Retina (tissue), 1 donor: ENCODE measurements at regions not wholly inside any gene's neighbourhood (a gene's known extent, or its start where the extent isn't known, plus 50 kb on each side); places are given as distances from the start of the nearest gene placed in this dataset.
"Not testable (repeated sequence)": the region's sequence is repeated elsewhere in the genome, so short reads cannot be mapped to it uniquely, and the experiment has no call there.

Source experiments
- DNase-seq: peaks from one replicate; pipeline ENCODE4 v3.0.0-alpha.2; 2016

DNA sequence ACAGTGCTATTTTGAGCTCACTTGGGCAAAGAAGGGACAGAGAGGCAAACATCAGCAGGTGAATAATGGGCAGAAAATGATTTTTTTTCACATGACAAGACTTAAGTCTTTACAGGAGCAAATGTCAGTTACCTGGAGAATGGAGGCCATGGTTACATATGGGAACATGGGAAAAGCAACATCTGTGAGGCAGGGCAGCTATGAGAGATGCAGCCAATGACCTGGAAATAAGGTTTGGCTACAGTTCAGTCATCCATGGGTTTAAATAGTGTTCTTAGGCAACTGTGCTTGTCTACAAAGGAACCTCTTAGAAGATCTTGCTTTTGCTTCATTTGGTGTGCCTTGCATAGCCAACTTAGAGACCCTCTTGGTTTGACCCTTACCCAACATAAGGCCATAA, 490.2 kb upstream of the LCORL start:
- peak; percentile 16 for DNase-seq

DNA sequence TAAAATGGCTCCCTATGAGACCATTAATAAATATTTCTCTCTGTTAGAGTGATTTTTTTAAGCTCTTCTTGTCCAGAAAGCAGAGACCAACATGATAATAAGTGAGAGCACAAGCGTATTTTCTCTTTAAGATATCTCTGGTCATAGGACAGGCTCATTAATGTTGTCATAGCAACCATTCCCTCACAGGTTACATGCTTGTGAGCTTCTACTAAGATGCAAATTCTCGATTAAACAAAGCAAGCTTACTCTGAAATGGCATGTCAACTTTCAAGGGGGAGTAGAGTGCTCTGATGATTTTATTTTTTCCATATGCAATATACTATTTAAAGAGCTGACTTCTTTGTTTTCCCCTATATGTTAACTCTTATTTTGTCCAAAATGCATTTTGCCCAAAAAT, 487.2 kb upstream of the LCORL start:
- DNase-seq = no peak

DNA sequence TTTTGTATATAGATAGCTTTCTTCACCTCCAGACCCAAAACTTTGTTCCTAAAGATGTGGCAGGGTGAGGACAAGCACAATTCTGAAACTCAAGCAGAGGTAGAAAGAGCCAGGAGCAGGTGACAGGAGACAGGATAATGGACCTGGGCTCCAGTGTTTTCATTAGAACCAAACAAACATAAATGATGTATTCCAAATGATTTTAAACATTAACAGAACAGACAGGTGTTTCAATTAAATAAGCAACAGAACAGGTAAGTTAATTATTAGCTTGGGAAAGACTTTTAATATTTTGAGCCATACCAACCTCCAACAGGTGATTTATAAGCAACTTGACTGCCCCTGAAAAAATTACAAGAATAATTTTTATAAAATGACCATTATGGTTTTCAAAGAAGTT, 459.4 kb upstream of the LCORL start:
- no peak for DNase-seq

DNA sequence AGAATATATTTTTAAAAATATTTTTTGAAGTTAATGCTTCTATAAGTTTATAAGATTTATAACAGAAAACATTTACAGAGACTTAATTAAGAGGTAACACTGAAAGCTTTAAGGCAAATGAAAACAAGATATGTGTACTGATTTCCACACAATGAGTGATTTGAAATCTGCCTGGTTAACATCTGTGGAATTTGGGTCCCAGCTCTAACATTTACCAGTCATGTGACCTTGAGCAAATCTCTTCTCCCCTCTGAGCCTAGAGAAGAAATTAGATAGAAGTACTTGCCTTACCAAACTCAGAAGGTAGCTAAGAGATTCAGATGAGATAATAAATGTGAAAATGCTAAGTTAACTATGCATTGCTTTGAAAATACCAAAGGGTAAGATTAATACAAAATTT, 458.8 kb upstream of the LCORL start:
- no peak for DNase-seq

DNA sequence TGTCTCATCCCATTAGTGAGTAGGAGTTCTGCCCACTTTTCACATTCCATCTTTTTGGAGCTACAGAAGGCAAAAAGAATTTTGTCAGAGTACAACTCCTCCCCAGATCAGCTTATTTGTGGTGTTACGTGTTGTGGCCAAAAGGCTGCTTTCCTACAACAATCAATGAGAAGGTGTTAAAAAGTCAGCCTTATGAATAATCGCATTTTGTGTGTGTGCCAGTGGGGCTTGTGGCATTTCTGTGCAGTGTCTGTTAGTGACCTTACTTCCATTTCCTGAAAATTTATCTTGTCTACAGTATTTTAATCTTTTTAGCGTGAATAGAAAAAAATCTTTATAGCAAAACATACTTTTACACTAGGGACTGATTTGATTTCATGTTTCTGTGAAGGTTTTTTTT, 458.3 kb upstream of the LCORL start:
- no peak for DNase-seq

DNA sequence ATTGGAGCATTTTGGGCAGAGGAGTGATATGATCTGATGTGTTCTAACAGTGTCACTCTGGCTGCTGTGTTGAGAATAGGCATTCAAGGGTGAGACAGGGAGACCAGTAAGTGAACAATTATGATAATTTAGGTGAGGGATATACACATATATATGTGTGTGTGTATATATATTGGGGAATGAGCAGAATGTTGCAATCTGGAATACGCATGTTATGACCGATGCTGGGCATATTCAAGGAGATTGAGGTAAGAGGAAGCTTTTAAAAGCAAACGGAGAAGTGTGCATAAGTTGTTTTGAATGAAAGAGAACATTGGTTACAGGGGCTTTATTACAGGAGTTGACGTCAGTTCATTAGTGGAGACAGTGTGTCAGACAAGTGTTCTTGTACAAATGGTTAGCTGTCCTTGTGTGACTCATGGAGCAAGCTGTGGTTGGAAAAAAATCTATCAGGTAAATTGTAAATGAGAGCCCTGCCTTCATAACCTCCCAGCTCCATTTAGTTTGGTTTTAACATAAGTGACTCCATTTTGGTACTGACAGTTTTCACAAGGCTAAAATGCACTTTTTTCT, 442.5 kb upstream of the LCORL start:
- DNase-seq = no peak

DNA sequence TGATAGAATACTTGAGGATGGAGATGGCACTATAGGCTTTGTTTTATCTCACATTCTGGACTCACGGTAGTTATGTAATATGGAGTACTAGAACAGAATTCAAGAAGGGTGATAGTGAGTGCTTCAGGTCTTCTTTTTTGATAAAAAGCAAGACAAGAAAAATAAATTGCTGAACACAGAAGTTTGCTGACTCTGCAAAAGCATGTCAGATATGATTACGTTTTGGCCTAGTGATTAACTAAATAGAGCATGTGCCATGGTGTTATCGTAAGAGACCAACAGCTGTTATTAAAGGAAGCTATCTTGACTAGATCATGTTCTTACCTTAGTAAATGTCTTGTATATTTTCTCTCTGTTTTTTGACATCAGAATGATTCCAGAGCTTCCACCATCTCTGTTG, 436.9 kb upstream of the LCORL start:
- no peak for DNase-seq

DNA sequence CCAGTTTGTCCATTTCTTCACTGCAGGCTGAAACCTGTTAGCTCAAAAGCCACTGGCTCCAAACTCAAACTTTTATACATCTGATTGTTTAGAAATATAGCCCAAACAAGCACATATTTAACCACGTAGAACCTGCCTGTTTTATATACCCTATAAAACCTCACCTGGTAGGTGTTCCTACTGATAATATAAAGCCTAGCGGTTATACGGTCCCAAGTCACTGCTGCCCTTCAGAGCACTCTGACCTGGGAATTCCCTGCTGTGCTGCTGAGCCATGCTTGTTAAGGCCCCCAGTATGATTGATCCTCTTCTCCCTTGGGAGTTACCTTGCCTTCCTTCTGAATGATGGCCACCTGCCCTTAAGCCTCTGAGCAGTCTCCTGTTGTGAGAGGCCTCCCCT, 432.8 kb upstream of the LCORL start:
- no peak for DNase-seq

DNA sequence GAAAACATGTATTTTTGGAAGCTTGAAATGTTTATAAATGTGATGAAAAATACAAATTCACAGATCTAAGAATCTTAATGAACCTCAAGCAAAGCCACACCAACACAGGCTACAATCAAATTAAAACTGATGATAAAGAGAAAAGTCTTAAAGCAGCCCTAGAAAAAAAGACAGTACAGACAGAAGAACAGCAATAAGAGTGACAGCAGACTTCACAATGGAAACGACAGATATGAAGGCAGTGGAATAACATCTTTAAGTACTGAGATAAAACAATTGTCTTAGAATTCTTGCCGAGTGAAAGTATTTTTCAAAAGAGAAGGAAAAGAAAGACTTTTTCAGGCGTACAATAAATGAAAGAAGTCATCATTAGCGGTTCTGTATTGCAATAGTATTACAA, 423.6 kb upstream of the LCORL start:
- no peak for DNase-seq

DNA sequence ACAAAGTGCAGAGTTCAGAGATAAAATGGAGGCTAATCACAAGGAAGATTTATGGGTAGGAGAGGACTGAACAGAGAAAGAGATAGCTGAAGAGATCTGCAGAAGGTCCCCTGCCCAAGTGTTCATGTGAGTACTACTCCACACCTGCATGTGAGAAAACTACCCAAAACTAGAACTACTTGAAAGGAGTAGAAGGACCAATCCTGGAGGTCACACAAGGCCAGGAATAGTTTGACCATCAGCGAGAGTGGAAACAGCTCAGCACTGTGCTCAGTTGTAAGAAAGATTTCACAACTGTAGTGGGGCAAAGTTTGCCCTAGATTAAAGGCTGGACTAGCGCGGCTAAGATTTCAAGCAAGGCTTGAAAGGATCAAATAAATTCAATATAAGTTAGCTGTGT, 422.7 kb upstream of the LCORL start:
- no peak for DNase-seq

DNA sequence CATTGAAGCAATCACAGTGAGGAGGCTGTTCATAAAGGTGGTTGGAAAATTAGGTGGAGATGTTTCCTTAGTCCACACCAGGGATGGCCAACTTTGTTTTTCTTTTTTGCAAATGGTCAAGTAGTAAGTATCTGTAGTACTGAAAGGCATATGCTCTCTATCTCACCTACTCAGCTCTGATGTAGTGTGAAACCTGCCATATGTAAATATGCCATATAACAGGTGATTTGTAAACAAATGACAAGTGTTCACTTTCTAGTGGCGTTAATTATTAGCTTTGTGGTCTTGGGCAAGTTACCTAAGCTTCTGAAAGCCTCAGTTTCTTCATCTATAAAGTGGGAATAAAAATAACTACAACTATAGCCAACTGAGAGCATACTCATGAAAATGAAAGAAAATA, 421.4 kb upstream of the LCORL start:
- DNase-seq = no peak

DNA sequence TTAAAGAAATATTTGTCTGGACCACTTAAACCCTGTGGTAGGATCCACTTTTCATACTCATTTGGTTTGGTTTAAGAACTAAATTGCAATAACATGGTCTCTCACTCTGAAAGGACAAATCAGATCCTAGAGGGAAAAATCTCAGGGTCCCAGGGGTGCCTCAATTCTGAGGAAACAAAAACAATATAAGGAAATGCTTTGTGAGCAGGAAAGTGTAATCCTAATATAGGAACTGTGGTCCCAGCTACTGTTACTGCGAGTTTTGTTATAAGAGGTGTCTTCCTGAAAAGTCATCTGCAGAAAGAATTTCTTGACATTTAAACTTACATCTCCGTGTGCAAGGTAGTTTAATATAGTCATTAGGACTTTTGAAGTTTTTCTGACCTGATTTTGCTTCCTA, 420.1 kb upstream of the LCORL start:
- no peak for DNase-seq

DNA sequence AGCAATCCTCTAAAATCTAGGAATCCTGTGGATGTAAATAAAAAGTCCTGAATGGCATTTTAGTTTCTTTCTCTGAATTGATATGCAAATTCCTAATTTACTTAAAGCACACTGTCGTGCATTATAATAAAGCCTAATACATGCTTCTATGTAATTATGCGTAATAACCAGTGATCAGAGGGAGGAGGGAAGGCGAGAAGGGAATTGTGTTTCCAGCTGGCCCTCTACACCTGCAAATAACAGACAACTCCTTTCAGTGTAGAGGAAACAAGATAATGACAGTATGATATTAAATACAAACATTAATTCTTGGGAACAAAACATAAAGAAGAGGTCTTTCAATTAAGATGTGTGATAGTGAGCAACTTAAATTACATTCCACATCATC, 419.6 kb upstream of the LCORL start:
- DNase-seq = no peak

DNA sequence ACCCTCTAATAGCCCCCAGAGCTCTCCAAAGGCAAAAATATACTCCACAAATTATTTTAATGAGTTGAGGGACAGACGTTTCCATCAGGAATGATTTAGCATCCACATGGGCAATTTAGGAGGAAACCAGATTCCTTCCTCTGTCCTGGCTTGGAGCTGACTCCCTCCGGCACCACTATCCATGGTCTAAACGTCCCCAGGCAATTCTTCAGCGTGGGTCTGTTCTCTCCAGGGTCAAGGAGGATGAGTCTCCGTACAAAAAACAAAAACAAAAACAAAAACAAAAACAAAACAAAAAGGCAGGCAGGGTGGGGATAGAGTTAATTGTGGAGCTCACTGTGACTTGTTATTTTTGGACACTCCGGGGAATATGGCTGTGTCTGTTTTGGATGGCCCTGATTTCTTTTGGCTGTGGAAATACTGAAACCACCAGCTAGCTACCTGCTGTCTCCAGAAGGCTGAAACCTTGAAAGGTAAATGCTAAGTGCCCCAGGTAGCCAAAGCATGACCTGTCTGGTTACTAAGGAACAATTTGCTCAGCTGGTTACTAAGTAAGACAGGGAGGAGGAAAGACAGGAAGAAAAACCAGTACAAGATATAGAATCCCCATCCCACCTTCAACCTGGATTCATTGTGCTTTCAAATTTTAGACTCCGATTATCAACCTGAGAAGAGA, 419.1 kb upstream of the LCORL start:
- DNase-seq = no peak

DNA sequence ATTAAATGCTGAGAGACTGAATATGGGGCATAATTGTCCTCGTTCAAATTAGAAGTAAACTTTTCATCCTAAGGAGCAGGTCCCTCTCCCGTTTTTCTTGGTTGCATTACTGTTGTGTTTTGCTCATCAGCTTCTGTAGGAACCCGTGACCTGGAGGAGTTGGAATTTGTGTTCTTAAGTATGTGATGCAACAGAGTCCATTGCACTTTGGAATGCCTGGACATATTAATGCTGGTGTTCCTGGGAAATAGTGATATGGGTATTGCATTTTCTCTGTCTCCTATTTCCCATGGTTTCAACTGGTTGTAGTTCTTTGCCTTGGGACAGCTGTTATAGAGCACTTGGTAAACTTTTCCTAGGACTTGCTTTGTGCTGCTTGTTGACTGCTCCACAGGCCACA, 417.8 kb upstream of the LCORL start:
- DNase-seq = no peak

DNA sequence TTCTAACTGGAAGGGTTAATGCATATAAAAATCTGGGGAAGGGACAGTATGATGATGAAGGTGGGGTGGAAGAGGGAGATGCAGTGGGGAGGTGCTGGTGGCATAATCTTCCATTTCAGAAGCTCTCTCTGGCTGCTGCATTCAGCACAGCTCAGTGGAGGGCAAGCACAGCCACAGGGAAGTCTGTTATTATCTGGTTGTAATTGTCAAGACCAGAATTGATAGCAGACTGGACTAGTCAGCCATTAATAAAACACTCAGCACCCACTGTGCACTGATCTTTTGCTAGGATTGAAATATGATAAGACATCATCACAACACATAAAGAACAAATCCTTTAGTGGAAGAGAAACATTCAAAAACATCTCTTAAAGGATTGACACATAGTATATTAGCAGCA, 414.2 kb upstream of the LCORL start:
- DNase-seq = no peak

DNA sequence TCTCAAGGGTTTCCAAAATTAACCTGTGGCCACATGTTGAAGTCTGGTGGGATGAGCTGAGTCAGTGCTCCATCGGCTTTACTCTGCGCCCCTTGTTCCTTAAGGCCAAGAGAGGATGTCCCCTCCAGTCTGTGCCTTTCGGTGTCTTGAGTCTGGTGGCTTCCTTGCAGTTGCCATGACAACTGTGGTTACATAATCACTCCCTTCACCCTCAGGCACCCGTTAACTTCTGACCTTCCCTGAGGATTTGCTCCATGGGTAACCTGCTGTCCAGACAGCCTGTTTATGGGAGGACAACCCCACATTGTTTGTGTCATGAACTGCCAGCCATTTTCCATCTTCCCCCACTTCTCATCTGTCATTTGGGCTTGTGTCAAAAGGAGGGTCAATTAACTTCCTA, 401.1 kb upstream of the LCORL start:
- DNase-seq = no peak

DNA sequence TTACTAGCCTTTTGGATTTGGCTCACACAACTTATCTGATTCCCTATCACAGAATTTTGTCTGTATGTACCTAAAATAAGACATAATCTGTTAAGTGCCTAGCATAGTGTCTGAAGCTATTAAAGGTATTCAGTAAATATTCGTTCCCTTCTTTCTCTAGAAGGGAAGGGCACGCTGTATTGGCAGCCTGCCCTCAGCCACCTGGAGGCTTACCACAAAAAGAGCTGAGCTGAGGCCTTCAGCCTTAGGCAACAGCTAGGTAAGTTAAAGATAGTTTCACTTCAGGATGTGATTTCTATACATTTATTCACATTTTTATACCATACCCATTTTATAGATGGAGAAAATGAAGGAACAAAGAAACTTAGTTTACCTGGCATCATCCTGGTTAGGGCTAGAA, 400.0 kb upstream of the LCORL start:
- no peak for DNase-seq

DNA sequence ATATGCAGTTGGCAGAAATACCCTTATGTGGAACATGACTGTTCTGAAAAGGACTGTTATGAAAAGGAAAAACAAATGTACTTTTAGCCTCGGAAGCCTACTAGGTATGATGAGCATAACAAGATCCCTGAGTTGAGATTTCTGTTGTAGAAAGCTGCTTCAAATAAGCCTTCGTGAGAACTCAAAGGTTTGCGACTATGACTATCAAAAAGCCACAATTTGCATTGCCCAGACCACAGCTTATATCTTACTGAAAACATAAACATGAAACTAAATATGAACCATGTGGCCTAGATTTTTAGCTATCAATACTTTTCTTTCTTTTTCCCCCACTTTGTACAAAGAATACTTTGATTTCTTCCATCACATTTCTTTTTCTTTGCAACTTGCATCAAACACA, 398.2 kb upstream of the LCORL start:
- no peak for DNase-seq

DNA sequence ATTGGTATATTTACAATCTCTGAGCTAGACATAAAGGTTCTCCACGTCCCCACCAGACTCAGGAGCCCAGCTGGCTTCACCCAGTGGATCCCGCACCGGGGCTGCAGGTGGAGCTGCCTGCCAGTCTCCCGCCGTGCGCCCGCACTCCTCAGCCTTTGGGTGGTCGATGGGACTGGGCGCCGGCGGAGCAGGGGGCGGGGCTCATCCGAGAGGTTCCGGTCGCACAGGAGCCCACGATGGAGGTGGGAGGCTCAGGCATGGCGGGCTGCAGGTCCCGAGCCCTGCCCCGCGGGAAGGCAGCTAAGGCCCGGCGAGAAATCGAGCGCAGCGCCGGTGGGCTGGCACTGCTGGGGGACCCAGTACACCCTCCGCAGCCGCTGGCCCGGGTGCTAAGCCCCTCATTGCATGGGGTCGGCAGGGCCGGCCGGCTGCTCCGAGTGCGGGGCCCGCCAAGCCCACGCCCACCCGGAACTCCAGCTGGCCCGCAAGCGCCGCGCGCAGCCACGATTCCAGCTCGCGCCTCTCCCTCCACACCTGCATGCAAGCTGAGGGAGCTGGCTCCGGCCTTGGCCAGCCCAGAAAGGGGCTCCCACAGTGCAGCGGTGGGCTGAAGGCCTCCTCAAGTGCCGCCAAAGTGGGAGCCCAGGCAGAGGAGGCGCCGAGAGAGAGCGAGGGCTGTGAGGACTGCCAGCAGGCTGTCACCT, 396.8 kb upstream of the LCORL start:
- DNase-seq = not testable (repeated sequence)

DNA sequence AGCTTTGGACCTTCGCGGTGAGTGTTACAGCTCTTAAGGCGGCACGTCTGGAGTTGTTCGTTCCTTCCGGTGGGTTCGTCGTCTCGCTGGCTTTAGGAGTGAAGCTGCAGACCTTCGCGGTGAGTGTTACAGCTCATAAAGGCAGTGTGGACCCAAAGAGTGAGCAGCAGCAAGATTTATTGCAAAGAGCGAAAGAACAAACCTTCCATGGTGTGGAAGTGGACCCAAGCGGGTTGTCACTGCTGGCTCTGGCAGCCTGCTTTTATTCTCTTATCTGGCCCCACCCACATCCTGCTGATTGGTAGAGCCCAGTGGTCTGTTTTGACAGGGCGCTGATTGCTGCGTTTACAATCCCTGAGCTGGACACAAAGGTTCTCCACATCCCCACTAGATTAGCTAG, 396.1 kb upstream of the LCORL start:
- not testable (repeated sequence) for DNase-seq

DNA sequence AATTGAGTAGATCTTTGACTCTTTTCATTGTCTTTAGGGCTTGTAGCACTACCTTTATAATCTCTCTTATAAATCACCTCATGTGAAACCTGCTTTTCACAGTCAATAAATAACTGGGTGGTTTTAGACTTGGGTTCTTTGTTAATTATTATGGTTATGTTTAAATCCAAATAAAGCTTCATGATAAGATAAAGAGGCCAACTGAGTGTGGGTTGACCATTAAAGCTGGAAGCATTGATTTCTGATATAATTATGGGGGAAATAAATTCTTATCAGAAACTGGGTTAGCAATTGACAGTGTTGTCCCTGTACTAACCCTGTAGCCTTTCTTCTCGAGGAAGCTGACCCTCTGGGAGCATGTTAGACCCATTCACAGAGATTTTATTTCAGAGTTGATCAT, 384.7 kb upstream of the LCORL start:
- no peak for DNase-seq

DNA sequence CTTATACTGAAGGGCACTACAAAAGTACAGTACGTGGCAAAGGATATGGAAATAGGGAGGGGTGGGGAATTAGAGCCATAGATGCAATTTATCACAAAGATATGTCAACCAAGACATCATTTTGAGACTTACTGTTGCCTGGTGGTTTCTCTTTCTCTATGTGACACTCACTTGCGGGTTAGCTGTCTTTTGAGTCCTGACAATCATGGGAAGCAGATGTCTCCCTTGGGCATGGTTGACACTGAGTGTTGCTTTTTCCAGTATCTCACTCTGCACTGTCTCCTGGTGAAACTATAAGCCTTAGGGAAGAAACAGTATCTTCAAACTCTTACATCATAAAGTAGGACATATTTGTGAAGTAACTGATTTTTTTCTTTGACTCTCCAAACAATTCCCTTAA, 383.5 kb upstream of the LCORL start:
- DNase-seq = no peak

DNA sequence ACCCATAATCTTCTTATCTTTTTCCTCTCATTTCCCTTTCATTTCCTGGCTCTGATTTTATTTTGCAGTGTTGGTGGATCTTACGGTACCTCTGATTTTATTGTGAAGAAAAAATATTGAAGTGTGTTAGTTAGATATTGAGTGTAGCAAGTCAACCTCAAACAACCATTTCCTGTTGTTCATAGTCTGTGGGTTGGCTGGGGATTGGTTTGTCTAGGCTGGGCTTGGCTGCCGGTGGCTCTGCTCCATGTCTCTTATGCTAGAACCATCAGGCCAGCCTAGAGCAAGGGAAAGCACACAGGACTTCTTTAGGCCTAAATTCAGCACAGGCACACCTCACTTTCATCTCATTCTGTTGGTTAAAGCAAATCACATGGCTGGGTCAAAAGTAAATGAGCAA, 383.1 kb upstream of the LCORL start:
- no peak for DNase-seq

DNA sequence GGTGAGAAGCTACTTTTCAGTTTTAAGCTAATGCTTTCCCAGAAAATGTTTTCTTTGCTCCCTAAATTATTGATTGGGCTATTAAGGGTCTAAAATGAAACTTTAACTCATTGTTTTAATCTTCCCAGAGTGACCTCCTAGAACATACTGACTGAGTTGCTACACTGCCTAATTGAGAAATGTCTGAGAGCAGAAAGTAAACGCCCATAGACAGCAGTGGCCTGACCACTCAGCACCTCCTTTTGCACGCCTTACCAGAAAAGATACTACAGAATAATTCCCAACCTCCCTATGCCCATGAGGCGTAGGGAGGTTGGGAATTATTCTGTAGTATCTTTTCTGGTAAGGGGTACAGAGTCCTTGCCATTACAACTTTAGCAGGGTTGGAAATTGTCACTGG, 381.8 kb upstream of the LCORL start:
- DNase-seq = no peak
